ENCODE measurements at regions not wholly inside any gene's neighbourhood (a gene's known extent, or its start where the extent isn't known, plus 50 kb on each side); places are given as distances from the start of the nearest gene placed in this dataset.

DNA sequence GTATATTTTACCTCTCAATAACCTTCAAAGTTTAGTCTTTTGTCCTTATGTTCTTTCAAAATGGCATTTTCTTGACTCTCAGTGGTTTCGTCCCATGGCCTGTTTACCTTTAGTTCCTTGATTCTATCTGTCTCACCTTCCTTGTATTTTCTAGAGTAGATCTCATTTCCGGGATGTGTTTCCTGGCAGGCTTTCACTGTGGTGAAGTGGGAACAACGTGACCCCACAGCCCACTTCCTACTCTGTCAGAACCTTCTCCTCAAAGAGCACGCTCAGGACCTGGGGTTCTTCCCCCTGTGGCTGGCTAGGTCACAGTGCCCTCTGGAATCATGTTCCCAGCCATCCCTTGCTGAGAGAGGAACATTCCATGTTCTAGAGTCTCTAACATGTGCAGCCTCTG is 129.9 kb upstream of the ZNF32 start:
- no peak for DNase-seq (ENCODE audit: low read depth)

DNA sequence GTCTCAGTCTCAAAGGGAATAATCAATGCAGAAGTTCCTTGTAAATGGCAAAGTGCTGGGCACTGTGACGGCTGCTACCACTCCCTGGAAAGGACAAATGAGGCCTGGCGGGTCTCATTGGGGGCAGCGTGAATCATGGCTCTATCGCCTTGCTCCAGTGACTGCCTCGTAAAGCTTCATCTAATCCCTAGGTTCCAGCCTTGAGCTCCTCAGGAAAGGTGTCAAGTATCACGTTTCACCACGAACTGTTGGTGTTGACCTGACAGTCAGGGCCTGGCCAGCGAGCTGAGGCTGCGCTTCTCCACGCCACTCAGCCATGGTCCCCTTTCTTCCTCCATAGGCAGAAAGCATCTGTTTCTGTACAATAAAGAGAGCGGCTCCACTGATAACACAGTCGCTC is 126.7 kb upstream of the ZNF32 start:
- DNase-seq (ENCODE audit: low read depth) = no peak

DNA sequence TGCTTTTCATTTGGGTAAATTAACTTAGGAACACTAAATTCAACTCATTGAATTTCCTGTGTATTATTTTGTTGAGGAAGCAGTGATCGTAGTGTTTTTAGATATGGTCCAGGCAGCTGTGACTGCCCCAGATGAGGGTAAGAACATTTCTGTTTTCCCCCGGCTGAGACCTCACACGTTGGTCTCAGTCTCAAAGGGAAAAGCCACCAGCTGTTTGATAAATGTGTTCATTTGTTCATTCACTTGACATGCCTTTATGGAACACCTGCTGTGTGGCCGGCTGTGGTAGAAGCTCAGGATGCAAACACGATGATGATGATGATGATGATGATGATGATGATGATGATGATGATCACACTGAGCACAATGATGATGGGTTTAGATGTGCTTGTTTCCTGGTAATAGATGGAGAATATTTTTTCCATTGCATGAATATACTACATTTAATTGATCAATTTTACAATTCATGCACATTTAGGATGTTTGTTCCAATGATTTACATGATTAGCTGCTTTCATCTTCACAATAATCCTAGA is 125.6 kb upstream of the ZNF32 start:
- no peak for DNase-seq (ENCODE audit: low read depth)

DNA sequence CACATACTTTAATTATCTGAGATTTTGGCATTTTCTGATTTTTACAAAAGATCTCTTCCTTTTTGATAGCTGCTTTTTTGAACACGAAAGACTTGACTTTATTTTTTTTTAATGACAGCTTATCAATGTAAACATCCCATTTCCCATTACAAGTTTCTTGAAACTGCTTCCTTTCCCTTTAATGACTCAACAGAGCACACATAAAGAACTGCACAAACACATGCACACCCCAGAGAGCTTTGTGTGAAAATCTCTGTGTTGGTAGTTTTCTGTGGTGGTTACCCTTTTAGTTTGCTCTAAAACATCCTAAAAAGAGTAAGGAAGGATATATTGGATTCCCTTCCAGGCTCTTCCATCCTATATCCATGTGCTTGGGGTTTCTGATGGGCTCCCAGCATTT is 125.1 kb upstream of the ZNF32 start:
- DNase-seq (ENCODE audit: low read depth) = no peak

DNA sequence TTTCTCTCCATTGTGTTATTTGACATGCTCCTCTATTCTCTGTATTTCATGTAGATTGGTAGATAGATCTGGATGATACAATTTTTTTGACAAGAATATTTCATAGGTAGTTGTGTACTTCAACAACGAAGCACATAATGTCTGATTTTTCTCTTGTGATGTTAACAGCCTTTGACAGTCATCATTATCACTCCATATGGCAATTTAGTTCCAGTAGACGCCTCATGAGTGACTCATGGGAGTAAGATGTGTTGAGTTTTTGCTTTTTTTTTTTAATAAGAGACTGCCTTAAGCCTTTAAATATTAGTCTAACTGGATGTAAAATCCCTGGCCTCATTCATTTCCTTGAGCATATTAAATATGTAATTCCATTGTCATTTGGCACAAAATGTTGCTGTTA is 123.5 kb upstream of the ZNF32 start:
- DNase-seq (ENCODE audit: low read depth) = no peak

DNA sequence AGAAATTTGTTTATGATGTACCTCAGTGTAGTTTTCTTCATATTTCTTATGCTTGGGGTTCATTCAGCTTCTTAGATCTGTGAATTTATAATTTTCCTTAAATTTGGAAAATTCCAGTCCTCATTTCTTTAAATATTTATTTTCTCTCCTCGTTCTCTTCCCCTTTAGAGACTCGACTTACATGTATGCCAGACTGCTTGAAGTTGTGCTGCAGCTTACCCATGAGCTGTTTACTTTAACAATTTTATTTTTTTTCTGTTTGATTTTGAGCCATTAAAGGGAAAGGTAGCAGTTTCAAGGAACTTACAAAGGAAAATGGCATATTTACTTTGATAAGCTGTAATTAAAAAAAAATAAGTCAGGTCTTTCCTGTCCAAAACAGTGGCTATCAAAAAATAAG is 123.0 kb upstream of the ZNF32 start:
- no peak for DNase-seq (ENCODE audit: low read depth)

DNA sequence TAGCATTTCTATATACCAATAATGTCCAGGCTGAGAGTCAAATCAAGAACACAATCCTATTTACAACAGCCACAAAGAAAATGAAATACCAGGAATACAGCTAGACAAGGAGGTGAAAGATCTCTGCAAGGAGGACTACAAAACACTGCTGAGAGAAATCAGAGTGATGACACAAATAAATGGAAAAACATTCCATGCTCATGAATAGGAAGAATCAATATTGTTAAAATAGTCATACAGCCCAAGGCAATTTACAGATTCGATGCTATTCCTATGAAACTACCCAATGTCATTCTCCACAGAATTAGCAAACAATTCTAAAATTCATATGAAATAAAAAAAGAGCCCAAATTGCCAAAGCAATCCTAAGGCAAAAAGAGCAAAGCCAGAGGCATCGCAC is 116.8 kb upstream of the ZNF32 start:
- no peak for DNase-seq (ENCODE audit: low read depth)

DNA sequence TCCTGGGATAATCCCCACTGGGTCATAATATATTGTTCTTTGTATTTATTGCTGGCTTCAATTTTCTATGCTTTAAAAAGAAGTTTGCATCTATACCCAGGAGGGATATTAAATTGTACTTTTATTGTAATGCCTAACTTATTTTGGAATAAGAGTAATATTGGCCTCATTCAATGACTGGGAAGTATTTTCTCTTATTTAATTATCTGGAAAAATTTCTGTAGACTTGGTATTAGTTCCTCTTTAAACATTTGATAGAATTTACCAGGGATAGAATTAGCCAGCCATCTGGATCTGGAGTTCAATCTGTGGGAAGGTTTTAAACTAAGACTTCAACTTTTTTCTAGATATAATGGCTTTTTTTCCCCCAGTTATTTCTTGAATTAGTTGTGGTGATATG is 115.2 kb upstream of the ZNF32 start:
- DNase-seq (ENCODE audit: low read depth) = no peak

DNA sequence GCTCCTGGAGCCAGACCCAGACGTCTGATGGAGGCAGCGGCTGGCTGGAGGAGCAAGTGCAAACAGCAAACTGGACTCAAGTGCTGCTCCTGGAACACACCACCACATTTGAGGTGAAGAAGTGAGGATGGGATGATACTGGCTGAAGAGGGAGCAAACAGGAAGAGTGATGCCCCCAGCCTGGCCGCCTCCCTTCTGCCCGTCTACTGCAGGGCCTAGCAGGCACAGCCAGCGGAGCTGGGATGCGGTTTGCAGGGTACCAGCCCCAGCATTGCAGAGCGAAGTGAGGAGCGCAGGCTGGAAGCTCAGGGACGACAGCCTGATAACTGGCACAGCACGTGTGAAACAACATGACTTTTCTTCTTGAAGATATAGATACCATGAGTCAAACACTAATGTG is 111.8 kb upstream of the ZNF32 start:
- no peak for DNase-seq (ENCODE audit: low read depth)

DNA sequence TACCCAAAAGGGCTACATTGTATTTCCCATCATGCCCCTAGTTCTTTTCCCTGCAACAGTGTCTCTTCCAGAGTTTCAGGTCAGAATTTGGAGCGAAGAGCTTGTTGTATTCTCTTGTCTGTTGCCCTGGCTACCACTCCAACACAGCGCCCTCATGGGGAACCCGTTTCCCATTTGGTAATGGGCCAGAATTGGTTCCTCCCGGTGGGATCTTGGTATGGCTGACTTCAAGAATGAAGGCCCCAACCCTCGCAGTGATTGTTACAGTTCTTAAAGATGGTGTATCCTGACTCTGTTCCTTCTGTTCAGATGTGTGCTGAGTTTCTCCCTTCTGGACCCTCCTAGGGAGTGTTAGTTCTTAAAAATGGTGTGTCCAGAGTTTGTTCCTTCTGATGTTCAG is 110.5 kb upstream of the ZNF32 start:
- no peak for DNase-seq (ENCODE audit: low read depth)

DNA sequence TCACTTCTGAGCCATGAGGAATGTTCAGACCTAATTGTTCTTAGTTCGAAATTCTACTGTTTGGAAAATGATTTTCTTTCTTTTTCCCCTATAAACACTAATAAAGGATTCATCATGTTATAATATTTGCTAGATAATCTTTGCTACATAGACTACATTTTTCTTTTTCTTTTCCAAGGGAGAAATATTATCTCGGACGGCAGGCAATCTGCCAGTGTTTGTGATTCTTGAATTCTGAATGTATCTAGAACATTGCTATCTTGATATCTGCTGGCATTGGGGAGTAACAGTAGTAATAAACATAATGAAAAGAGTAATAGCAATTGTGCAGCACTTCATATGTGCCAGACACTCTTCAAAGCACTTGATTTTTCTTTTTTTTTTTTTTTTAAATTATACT is 107.7 kb upstream of the ZNF32 start:
- DNase-seq (ENCODE audit: low read depth) = no peak

DNA sequence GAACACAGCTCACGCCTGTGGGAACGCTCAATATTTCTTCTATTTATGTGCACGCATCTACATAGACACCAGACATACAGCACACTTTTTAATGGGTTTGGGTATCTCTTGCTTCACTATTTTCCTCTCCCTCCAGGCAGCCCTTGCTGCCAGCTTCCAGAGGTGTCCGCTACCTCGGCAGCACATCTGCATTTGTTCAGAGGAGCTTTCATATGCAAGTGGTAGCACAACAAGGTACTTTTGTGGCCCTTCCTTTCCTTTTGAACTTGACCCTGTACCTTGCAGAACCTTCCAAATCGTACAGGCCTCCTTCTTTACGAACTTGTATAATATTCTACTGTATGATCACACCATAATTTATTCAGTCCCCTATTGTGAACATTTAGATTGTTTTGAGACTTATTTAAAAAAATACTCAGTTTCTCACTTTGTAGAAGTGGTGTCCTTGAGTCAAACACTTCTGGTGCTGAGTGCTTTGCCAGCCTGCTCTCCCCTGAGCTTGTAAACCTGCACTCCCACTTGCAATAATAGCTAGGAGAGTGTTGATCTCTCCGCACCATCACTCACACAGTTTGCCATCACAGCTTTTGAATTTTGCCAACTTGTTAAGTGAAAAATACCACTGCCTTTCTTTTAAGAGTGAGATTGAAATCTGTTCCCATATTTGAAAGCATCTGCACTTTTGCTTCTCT is 106.0 kb upstream of the ZNF32 start:
- DNase-seq (ENCODE audit: low read depth) = no peak

DNA sequence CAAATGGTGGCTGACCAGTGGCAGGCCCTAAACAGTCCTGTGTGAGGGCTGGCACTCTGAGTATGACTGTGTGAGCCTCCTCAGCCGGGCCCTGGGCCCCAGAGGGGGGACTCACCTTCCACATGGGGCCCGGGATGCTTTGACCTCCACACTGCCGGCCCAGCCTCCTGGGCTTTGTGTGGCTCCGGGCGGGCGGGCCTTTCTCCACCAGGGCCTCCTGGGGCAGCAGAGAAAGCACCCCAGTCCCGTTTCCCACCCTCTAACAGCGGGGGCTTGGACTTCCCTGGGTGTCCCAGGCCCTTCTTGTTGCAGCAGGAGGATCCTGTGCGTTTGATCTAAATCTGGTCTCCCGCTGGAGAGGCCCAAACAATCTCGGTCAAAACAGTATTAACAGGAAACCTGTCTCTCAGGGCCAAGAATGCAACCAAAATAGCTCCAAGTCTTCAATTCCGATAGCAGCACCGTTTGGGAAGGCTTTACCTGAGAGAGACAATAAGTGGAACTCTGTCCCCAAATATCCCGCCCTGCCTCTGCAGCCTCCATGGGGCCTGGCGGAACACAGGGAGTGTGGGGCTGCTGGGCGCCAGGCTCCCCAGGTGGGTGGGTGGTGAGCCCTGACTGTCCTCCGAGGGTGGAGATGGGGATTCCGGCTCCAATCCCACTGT is 104.8 kb upstream of the ZNF32 start:
- no peak for DNase-seq (ENCODE audit: low read depth)

DNA sequence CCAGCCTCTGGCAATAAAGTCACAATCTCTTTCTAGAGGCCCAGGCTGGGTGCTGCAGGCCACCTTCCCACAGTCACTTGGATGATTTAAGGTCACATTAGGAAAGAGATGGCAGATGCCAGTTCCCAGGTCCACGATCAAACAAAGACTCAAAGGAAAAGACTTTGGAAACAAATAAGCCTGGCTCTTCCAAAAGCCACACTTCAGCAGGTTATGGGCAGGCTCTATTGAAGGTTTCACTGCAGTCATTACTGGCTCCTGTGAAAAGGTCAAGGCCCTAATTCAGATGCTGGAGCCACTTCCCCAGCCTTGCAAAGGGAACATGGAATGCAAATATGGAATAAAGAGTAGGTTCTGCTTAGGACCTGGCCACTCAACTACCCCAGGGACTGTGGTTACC is 104.0 kb upstream of the ZNF32 start:
- DNase-seq (ENCODE audit: low read depth) = no peak

DNA sequence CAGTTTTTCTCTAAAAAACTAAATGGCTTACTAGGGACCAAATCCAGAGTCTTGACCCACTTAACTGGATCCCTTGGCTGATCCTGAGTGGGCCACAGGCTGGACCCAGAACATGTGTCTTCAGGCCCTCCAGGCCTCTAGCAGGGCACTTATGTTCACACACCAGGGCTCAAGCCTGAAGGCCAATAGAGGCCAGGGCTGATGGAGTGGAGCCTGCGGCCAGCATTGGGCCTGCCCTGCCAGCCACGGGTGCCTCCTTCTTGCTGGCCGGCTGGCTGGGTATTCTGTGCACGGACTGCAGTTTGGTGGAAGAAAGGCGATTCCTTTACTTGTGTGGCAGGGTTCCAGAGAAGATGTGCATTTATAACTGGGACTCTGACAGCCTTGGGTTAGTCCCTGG is 103.0 kb upstream of the ZNF32 start:
- no peak for DNase-seq (ENCODE audit: low read depth)

DNA sequence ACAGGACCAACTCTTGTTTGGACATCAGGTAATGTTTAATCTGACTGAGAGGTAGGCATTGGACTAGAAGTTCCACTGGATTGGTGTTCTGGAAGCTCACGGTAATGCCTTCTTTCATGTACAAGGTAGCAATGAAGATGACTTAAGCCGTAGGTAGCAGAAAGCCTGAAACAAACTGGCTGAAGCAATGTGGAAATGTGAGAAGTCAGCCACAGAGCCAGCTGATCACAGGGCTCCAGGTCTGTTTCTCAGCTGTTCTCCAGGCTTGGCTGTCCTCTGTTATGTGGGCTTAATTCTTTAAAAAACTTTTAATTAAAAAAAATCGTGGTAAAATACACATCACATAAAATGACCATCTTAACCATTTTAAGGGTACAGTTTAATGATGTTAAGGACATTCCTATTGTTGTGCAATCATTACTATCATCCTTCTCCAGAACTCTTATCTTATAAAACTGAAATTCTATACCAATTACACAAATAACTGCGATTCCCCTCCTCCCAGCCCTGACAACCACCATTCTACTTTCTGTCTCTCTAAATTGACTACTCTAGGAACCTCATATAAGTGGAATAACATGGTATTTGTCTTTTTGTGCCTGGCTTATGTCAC is 101.4 kb upstream of the ZNF32 start:
- DNase-seq (ENCODE audit: low read depth) = no peak

DNA sequence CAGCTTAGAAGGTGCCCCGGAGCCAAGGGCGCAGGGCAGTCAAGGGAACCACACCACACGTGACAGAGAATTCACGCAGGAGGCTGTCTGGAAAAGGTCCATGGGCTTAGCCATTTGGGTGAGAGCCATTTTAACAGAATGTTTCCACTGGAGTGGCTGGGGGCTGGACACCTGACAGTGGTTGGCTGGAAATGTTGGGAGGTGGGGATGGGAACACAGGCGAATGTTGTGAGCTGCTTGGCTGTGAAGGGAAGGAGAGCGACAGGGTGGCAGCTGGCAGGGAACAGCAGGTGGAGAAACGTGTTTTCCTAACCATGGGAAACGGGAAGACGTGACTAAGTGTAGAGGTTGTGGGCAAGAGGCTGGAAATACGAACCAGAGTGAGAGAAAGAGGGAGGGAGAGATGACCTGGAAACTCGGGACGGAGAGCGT is 100.5 kb upstream of the ZNF32 start:
- no peak for DNase-seq (ENCODE audit: low read depth)

DNA sequence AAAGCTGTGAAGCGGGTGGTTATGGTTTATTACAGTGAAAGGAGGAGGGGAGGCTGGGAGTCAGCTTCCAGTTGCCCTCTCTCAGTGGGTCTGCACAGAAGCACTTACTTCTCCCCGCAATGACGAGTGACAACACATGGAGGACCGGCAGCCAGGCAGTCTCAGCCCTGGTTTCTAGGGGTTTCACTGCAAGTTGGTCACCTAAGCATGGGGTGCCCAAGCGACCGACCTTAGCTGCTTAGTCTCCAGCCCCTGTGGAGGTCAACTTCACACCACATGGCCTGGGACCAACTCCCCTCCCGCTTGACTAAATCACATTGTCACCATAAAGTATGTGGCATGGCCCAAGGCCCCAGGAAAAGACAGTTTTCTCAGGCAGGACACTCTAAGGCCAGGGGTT is 99.9 kb upstream of the ZNF32 start:
- no peak for DNase-seq (ENCODE audit: low read depth)

DNA sequence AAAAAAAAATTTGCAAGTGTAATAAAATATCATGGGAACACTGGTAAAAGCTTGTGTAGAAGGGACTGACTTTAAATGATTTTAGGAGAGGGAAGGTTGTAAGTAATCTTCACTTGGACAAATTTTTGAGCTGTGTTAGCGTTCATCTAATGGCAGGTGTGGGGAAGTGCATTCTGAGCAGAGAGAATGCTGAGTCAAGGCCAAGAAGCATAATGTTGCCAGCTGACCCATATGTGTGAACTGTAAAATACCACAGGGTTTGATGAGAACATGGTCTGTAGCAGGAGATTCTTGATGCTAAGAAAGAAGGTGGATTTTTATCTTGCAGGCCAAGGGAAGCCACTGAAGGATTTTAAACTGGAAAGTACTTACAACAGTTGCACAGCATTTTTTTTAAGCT is 98.2 kb upstream of the ZNF32 start:
- DNase-seq (ENCODE audit: low read depth) = no peak

DNA sequence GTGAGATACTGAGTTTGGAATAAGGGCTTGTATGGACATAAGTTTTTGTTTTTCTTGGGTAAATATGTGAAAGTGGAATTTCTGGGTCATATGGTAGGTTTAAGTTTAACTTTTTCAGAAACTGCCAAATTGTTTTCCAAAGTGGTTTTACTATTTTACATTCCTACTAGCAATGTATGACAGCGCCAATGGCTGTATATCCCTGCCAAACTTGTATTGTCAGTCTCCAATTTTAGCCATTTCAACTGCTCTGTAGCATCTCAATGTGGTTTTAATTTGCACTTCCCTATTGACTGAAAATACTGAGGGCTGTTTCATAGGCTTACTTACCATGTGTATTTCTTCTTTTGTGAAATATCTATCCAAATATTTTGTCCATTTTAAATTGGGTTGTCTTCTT is 90.5 kb upstream of the ZNF32 start:
- no peak for DNase-seq (ENCODE audit: low read depth)

DNA sequence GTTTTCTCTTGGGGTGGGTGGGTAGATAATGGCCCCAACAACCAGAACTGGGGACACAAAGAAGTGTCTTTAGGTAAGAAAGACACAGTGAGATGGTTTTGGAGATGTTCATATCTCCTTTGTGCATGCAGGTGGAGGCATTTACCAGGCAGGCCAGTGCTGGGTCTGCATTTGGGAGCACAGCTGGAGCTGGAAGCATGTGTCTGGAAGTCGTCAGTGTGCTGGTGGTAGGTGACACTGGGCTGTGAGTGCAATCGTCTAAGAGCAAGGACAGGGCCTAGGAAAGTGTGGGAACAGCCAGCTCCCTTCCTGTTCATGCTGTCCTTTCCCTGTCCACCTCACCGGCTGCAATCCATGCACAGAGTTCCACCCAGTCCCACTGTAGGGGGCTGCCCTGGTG is 88.3 kb upstream of the ZNF32 start:
- DNase-seq (ENCODE audit: low read depth) = no peak

DNA sequence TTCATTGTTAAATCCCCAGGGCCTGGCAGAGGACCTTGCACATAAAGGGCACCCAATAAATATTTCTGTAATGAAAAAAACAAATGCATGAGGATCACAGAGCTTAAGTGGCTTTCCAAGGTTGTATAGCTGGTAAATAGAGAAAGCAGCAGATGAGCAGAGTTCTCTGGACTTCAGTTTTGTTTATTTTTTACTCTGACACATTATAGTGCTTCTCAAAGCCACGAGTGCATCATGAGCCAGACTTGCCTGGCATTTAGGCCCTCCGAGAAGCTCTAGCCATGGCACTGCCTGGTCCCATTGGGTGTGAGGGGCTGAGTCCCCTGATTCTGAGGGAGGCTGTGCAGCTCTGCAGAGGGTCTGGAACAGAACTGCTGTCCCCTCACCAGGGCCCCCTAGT is 87.2 kb upstream of the ZNF32 start:
- DNase-seq (ENCODE audit: low read depth) = no peak

DNA sequence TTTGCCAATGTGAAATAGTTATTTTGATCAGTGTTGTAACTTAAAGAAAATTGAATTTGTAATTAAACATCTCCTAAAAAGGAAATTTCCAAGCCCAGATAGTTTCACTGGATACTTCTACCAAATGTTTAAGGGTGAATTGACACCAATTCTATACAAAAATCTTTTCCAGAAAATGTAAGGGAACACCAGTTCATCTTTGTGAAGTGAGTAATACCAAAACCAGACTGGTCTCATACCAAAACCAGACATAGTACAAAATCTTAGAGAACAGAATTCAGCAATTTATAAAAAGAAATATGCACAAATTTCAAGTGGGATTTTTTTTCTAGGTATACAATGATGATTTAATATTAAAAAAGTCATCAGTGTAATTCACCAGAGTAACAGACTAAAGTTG is 86.0 kb upstream of the ZNF32 start:
- no peak for DNase-seq (ENCODE audit: low read depth)

DNA sequence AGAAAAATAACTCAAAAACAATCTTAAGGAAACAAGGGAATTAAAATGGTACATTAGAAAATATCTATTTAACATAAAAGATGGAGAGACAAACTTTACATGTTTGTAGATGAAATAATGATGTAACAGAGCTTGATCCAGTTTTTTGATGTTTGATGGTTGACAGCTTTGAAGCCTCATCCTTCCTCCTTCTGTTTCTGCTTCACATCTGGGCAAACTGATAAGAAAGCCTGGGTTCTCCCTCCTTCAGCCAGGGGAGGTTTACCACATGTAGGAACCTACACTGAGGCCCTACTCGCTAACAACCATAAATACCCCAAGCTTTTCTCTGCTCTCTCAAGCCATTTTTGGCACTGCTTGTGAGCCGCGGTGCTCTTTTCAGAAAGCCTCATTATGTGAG is 82.8 kb upstream of the ZNF32 start:
- no peak for DNase-seq (ENCODE audit: low read depth)

Measured in HS-5 (cell line).